ENCODE measurements at regions not wholly inside any gene's neighbourhood (a gene's known extent, or its start where the extent isn't known, plus 50 kb on each side); places are given as distances from the start of the nearest gene placed in this dataset.

- Histone ChIP-seq H4K20me1 (ENCODE audit: insufficient read depth) (no peaks in the 10 kb centered on the region), H3K79me2 (ENCODE audit: low read depth) (no peaks in the 10 kb centered on the region), H3K36me3 (ENCODE audit: low read depth) (no peaks in the 10 kb centered on the region), H3K9me3 (ENCODE audit: insufficient read depth, low read depth) (peaks cover 12% of the 10 kb centered on the region; the same call in 1 of the 2 replicates), H3K9me2 (ENCODE audit: insufficient read depth) (no peaks in the 10 kb centered on the region), H3K4me3 (no peak overlapping the region), H3K27me3 (ENCODE audit: insufficient read depth, low read depth) (no peaks in the 10 kb centered on the region), H3F3A (ENCODE audit: insufficient read depth, low read depth) (no peaks in the 10 kb centered on the region), H3K4me2 (no peak overlapping the region), H3K4me1 (replicated peaks; ENCODE audit: insufficient read depth) (no peaks in the 10 kb centered on the region), H2AFZ (no peak overlapping the region), H3K27ac (no peak overlapping the region)
- ChIA-PET CTCF (no interaction called here), POLR2A (ENCODE audit: unreplicated experiment) (no interaction called here)
- no peak for TF ChIP-seq EZH2 (IDR thresholded peaks at IDR 0.05; ENCODE audit: low read depth)
- no peak for TF ChIP-seq CTCF (conservative IDR thresholded peaks at IDR 0.05)
- DNase-seq, result no peak
- intact Hi-C loops (cut with micrococcal nuclease; ENCODE audit: unreplicated experiment), result no loop called here
- BruUV-seq (replicated peaks), result no TSS peak
These were observed 136.3 kb downstream of the TMEM17 start for GRCh38 chr2:62369541-62370202.

DNA sequence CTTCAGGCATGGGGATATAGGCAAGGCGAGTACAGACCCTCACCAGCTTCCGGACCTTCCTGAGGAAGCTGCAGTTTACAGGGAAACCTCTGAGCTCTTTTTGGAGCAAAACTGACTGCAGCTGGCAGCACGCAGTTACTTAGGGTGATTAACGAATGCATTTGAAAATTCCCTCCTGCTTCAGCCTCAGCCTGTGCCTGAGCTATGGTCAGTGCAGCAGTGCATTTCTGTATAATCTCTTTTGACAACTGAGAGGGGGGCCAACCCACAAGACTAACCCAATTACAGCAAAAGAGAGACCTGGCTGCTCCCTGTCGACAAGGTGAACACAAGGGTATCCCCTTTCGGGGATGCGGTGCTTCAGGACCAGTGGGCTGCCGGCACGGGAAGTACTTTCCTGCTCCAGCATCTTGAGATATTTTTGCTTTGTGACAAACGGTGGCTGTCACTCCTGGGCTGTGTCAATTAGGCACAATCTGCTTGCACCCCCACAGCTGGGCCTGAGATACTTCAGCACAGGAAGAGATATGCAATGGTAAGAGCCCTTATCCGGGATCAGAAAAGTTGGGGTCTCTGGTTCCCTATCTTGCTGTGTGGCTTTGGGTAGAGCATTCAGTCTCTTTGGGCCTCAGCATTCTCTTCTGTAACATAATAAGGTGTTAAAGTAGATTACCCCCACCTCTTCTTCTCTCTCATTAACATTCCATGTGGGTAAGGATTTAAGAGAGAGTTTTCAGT lies 141.0 kb downstream of the TMEM17 start:
- no peaks in the 10 kb centered on the region for H3K9me2 ChIP-seq (ENCODE audit: insufficient read depth)
- H3K27me3 ChIP-seq (ENCODE audit: insufficient read depth, low read depth), result no peaks in the 10 kb centered on the region
- H3K4me3 ChIP-seq, result no peak overlapping the region
- BruUV-seq (replicated peaks), result no TSS peak
- no peaks in the 10 kb centered on the region for H3K79me2 ChIP-seq (ENCODE audit: low read depth)
- H3K9me3 ChIP-seq (ENCODE audit: insufficient read depth, low read depth), result no peaks in the 10 kb centered on the region
- no peaks in the 10 kb centered on the region for H3F3A ChIP-seq (ENCODE audit: insufficient read depth, low read depth)
- intact Hi-C loops (cut with micrococcal nuclease; ENCODE audit: unreplicated experiment), result no loop called here
- no peak for TF ChIP-seq EZH2 (IDR thresholded peaks at IDR 0.05; ENCODE audit: low read depth)
- TF ChIP-seq CTCF (conservative IDR thresholded peaks at IDR 0.05), result no peak
- H3K4me2 ChIP-seq, result no peak overlapping the region
- DNase-seq, result no peak
- POLR2A ChIA-PET (ENCODE audit: unreplicated experiment), result no interaction called here
- no peaks in the 10 kb centered on the region for H3K36me3 ChIP-seq (ENCODE audit: low read depth)
- no peak overlapping the region for H2AFZ ChIP-seq
- H3K27ac ChIP-seq, result no peak overlapping the region
- H3K4me1 ChIP-seq (replicated peaks; ENCODE audit: insufficient read depth), result peaks cover 6% of the 10 kb centered on the region; the same call in 1 of the 2 replicates
- CTCF ChIA-PET, result interaction anchor here (0.5 kb wide), 1 partner anchor 47 kb away, joined by 6 read pairs; no protein-coding TSS in a partner anchor
- H4K20me1 ChIP-seq (ENCODE audit: insufficient read depth), result no peaks in the 10 kb centered on the region

DNA sequence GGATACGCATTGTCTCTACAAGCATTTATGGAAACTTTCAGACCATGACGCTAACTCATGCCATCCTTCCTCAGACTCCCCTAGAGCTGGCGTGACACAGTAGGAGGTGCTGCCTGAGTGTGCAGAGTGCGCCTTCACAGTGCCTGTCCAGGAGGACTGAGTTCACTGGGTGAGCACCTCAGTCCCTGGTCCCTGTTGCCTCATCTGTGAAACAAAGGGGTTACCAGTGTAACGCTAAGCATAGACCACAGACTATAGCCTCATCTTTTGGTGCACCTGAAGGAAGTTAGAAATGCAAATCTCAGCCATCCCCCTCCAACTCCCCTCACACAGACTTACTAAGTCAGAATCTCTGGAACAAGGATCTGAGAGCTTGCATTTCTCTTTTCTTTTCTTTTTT lies 142.8 kb downstream of the TMEM17 start:
- Histone ChIP-seq H3K4me1 (replicated peaks; ENCODE audit: insufficient read depth) (peaks cover 6% of the 10 kb centered on the region; the same call in 1 of the 2 replicates), H3K9me2 (ENCODE audit: insufficient read depth) (no peaks in the 10 kb centered on the region), H3K36me3 (ENCODE audit: low read depth) (no peaks in the 10 kb centered on the region), H3K4me3 (no peak overlapping the region), H3K27ac (no peak overlapping the region), H3K4me2 (no peak overlapping the region; the same call in 1 of the 2 replicates), H4K20me1 (ENCODE audit: insufficient read depth) (no peaks in the 10 kb centered on the region), H3K27me3 (ENCODE audit: insufficient read depth, low read depth) (no peaks in the 10 kb centered on the region), H3K9me3 (ENCODE audit: insufficient read depth, low read depth) (no peaks in the 10 kb centered on the region), H3K79me2 (ENCODE audit: low read depth) (no peaks in the 10 kb centered on the region), H3F3A (ENCODE audit: insufficient read depth, low read depth) (no peaks in the 10 kb centered on the region), H2AFZ (no peak overlapping the region)
- ChIA-PET CTCF (interaction anchor here (0.7 kb wide), 1 partner anchor 48 kb away, joined by 5 read pairs; no protein-coding TSS in a partner anchor), POLR2A (ENCODE audit: unreplicated experiment) (interaction anchor here (0.5 to 0.6 kb wide), 2 partner anchors 52 to 148 kb away, joined by 3 read pairs; no protein-coding TSS in a partner anchor)
- TF ChIP-seq CTCF (conservative IDR thresholded peaks at IDR 0.05) (no peak), EZH2 (IDR thresholded peaks at IDR 0.05; ENCODE audit: low read depth) (no peak)
- intact Hi-C loops (cut with micrococcal nuclease; ENCODE audit: unreplicated experiment), result loop anchor here (2.0 kb wide), 1 partner anchor 58 kb away; no protein-coding TSS in a partner anchor
- DNase-seq, result no peak
- no TSS peak for BruUV-seq (replicated peaks)

Measured in PC-9 (cell line).